Keratinocyte (primary cell): ENCODE measurements at regions not wholly inside any gene's neighbourhood (a gene's known extent, or its start where the extent isn't known, plus 50 kb on each side); places are given as distances from the start of the nearest gene placed in this dataset.

Experiments used
- DNase-seq: peaks from one replicate; pipeline ENCODE4 v3.0.0-alpha.2; 2011; ENCODE audit warnings: low read depth, missing footprints, low spot score
- FAIRE-seq: peaks from 2 replicates; lab custom pipeline; 2011; peaks lifted over from hg19 to GRCh38; lab: Jason Lieb, UNC
- H2AFZ ChIP-seq: 2 replicates; pipeline ENCODE4 v1.6.0; 2012; ENCODE audit warnings: low read length, control low read depth, inconsistent platforms; ENCODE audit not compliant: control insufficient read depth
- H3K27ac ChIP-seq: 2 replicates; pipeline ENCODE4 v1.5.1; 2011; ENCODE audit warnings: low read length; ENCODE audit not compliant: control insufficient read depth, insufficient read depth
- H3K27me3 ChIP-seq: 3 replicates; pipeline ENCODE4 v1.6.0; 2011; ENCODE audit warnings: low read length; ENCODE audit not compliant: control insufficient read depth, insufficient read depth; ENCODE audit errors: extremely low read depth
- H3K36me3 ChIP-seq, 2 experiments: 2 replicates in 1 of 2; 3 replicates in 1 of 2; pipeline ENCODE4 v1.5.1; 2011; ENCODE audit warnings: low read length in 2 of 2, mild to moderate bottlenecking in 1 of 2; ENCODE audit not compliant: control insufficient read depth in 2 of 2, insufficient read depth in 2 of 2; ENCODE audit errors: extremely low read depth in 1 of 2
- H3K4me1 ChIP-seq: 3 replicates; pipeline ENCODE4 v1.5.1; 2011; ENCODE audit warnings: low read length; ENCODE audit not compliant: control insufficient read depth, insufficient read depth; ENCODE audit errors: extremely low read depth
- H3K4me2 ChIP-seq: 3 replicates; pipeline ENCODE4 v1.6.0; 2011; ENCODE audit warnings: low read depth, low read length; ENCODE audit not compliant: control insufficient read depth, insufficient read depth; ENCODE audit errors: extremely low read depth
- H3K4me3 ChIP-seq, 3 experiments: fragments of 200-600 bp in 1 of 3; sonication (generic) in 1 of 3; 2 replicates in 2 of 3; 3 replicates in 1 of 3; pipeline ENCODE4 v1.5.1; 2011 to 2016; ENCODE audit warnings: low read length in 3 of 3, mild to moderate bottlenecking in 3 of 3, control low read depth in 2 of 3, inconsistent platforms in 1 of 3, low read depth in 1 of 3, mixed read lengths in 1 of 3, mixed run types in 1 of 3, moderate library complexity in 1 of 3; ENCODE audit not compliant: control insufficient read depth in 2 of 3, insufficient read depth in 2 of 3; ENCODE audit errors: extremely low read depth in 1 of 3
- H3K79me2 ChIP-seq: 2 replicates; pipeline ENCODE4 v1.6.0; 2012; ENCODE audit warnings: low read length; ENCODE audit not compliant: control insufficient read depth, insufficient read depth
- H3K9ac ChIP-seq: 3 replicates; pipeline ENCODE4 v1.6.0; 2011; ENCODE audit warnings: low read length; ENCODE audit not compliant: control insufficient read depth, insufficient read depth; ENCODE audit errors: extremely low read depth
- H3K9me1 ChIP-seq: 3 replicates; pipeline ENCODE4 v1.6.0; 2011; ENCODE audit warnings: low read length; ENCODE audit not compliant: control insufficient read depth, insufficient read depth; ENCODE audit errors: extremely low read depth
- H3K9me3 ChIP-seq: 2 replicates; pipeline ENCODE4 v1.5.1; 2012; ENCODE audit warnings: low read depth, low read length; ENCODE audit not compliant: control insufficient read depth
- H4K20me1 ChIP-seq: 3 replicates; pipeline ENCODE4 v1.6.0; 2011; ENCODE audit warnings: low read length; ENCODE audit not compliant: control insufficient read depth, insufficient read depth; ENCODE audit errors: extremely low read depth
- EZH2 ChIP-seq: IDR thresholded peaks from one replicate; pipeline ENCODE4 v1.6.1; 2012; ENCODE audit warnings: inconsistent platforms, mild to moderate bottlenecking, low read length, moderate library complexity
- dilution Hi-C: fragments of 300-500 bp; cut with MboI; formaldehyde crosslinking; loops from one replicate; pipeline ENCODE4 v1.7.0; 2020; ENCODE audit warnings: low sequenced_read_pairs; ENCODE audit not compliant: extremely low pct_ligation_motif_present
- TF ChIP-seq, protein P1 (sequence below), 3 experiments: IDR thresholded peaks in 1 of 3; conservative IDR thresholded peaks in 1 of 3; optimal IDR thresholded peaks in 1 of 3; 2 replicates in 2 of 3; 3 replicates in 1 of 3; pipeline versions ENCODE3 to v1.5.1; 2011; ENCODE audit warnings: low read length in 3 of 3, mild to moderate bottlenecking in 3 of 3, moderate library complexity in 2 of 3, control low read depth in 1 of 3, inconsistent platforms in 1 of 3; ENCODE audit not compliant: insufficient read depth in 2 of 3; ENCODE audit errors: extremely low read depth in 1 of 3

GRCh38 chr16:86901483-86901882 is 323.1 kb downstream of the FOXL1 start:
- peaks cover 4% of the 10 kb centered on the region for H3K4me1 ChIP-seq
- H3K9me3 ChIP-seq: no peaks in the 10 kb centered on the region
- no peak overlapping the region for H3K4me2 ChIP-seq
- no peak overlapping the region for H3K4me3 ChIP-seq
- H3K27ac ChIP-seq: no peak overlapping the region
- dilution Hi-C loops: no loop called here
- no peaks in the 10 kb centered on the region for H4K20me1 ChIP-seq
- FAIRE-seq (no peak), DNase-seq (no peak)
- H3K27me3 ChIP-seq: peaks cover 3% of the 10 kb centered on the region
- no peaks in the 10 kb centered on the region for H3K9me1 ChIP-seq
- no peak overlapping the region for H2AFZ ChIP-seq
- H3K9ac ChIP-seq: no peak overlapping the region
- TF ChIP-seq, protein P1, sequence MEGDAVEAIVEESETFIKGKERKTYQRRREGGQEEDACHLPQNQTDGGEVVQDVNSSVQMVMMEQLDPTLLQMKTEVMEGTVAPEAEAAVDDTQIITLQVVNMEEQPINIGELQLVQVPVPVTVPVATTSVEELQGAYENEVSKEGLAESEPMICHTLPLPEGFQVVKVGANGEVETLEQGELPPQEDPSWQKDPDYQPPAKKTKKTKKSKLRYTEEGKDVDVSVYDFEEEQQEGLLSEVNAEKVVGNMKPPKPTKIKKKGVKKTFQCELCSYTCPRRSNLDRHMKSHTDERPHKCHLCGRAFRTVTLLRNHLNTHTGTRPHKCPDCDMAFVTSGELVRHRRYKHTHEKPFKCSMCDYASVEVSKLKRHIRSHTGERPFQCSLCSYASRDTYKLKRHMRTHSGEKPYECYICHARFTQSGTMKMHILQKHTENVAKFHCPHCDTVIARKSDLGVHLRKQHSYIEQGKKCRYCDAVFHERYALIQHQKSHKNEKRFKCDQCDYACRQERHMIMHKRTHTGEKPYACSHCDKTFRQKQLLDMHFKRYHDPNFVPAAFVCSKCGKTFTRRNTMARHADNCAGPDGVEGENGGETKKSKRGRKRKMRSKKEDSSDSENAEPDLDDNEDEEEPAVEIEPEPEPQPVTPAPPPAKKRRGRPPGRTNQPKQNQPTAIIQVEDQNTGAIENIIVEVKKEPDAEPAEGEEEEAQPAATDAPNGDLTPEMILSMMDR (optimal IDR thresholded peaks at IDR 0.05 in 1 of 3, IDR thresholded peaks at IDR 0.05 in 1 of 3, conservative IDR thresholded peaks at IDR 0.05 in 1 of 3; ENCODE audit: extremely low read depth in 1 of 3, insufficient read depth in 2 of 3, low read length in 3 of 3): no peak
- TF ChIP-seq EZH2: no peak
- H3K79me2 ChIP-seq: no peaks in the 10 kb centered on the region
- no peaks in the 10 kb centered on the region for H3K36me3 ChIP-seq

DNA sequence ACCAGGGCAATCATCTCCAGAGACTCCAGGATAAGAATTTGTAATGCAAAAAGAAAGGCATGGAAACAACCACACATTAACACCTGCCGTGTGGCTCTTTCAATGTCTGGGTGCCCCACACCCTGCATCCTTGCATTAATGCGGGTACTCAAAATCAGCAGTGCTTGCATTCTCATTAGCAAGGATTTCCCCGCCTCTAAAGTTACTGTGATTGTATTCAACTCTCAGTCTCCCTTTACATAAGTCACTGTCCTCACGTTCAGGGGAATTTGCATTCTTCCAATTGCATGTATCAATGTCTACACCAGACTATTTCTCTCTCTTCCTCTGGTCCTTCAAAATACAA is 324.3 kb downstream of the FOXL1 start:
- no peaks in the 10 kb centered on the region for H3K79me2 ChIP-seq
- H3K27ac ChIP-seq: no peak overlapping the region
- no peak overlapping the region for H3K9ac ChIP-seq
- H3K4me3 ChIP-seq: no peak overlapping the region
- no peaks in the 10 kb centered on the region for H3K36me3 ChIP-seq
- no peak overlapping the region for H2AFZ ChIP-seq
- H3K4me2 ChIP-seq: no peak overlapping the region
- dilution Hi-C loops: no loop called here
- TF ChIP-seq EZH2: no peak
- H3K27me3 ChIP-seq: peaks cover 3% of the 10 kb centered on the region
- FAIRE-seq: no peak
- no peaks in the 10 kb centered on the region for H3K9me3 ChIP-seq
- no peaks in the 10 kb centered on the region for H3K9me1 ChIP-seq
- H4K20me1 ChIP-seq: no peaks in the 10 kb centered on the region
- H3K4me1 ChIP-seq: peaks cover 4% of the 10 kb centered on the region
- no peak for DNase-seq

GRCh38 chr16:86903068-86903467 is 324.7 kb downstream of the FOXL1 start:
- Histone ChIP-seq H3K36me3 (no peaks in the 10 kb centered on the region), H3K4me3 (no peak overlapping the region), H3K79me2 (no peaks in the 10 kb centered on the region), H3K4me1 (peaks cover 4% of the 10 kb centered on the region), H3K9me1 (no peaks in the 10 kb centered on the region), H3K27me3 (peaks cover 3% of the 10 kb centered on the region), H2AFZ (no peak overlapping the region), H3K27ac (no peak overlapping the region), H3K4me2 (no peak overlapping the region), H4K20me1 (no peaks in the 10 kb centered on the region), H3K9me3 (no peaks in the 10 kb centered on the region), H3K9ac (no peak overlapping the region)
- dilution Hi-C loops: no loop called here
- no peak for TF ChIP-seq EZH2
- TF ChIP-seq, protein P1 (optimal IDR thresholded peaks at IDR 0.05 in 1 of 3, IDR thresholded peaks at IDR 0.05 in 1 of 3, conservative IDR thresholded peaks at IDR 0.05 in 1 of 3; ENCODE audit: extremely low read depth in 1 of 3, insufficient read depth in 2 of 3, low read length in 3 of 3): no peak
- FAIRE-seq: no peak
- no peak for DNase-seq
